H1 (cell line): ENCODE measurements at regions not wholly inside any gene's neighbourhood (a gene's known extent, or its start where the extent isn't known, plus 50 kb on each side); places are given as distances from the start of the nearest gene placed in this dataset.

Source experiments
- CTCF ChIA-PET: fragments of 300-600 bp; sonication (Branson Sonifier 250); formaldehyde crosslinking; loops from one replicate; lab custom pipeline; 2021; ENCODE audit not compliant: partially characterized antibody; lab: Charles Lee
- POLR2A ChIA-PET: fragments of 300-600 bp; sonication (Branson Sonifier 250); formaldehyde crosslinking; loops from one replicate; lab custom pipeline; 2021; ENCODE audit warnings: inconsistent platforms; ENCODE audit not compliant: partially characterized antibody; lab: Charles Lee
- DNase-seq, 2 experiments: peaks; one replicate each; pipeline versions ENCODE4 v3.0.0 to v3.0.0-alpha.2; 2010 to 2022; ENCODE audit warnings: low spot score in 2 of 2, low read depth in 1 of 2, mixed read lengths in 1 of 2
- FAIRE-seq: peaks from 2 replicates; lab custom pipeline; 2011; peaks lifted over from hg19 to GRCh38; lab: Jason Lieb, UNC
- H2AFZ ChIP-seq: 2 replicates; pipeline ENCODE4 v1.8.1; 2012; ENCODE audit warnings: low read length, inconsistent platforms
- H2AK5ac ChIP-seq: 2 replicates; pipeline ENCODE4 v1.6.1; 2013; ENCODE audit warnings: low read depth, low read length
- H2BK120ac ChIP-seq: replicated peaks from 2 replicates; pipeline ENCODE3; 2013; ENCODE audit warnings: low read depth, low read length, inconsistent platforms
- H2BK12ac ChIP-seq: 2 replicates; pipeline ENCODE4 v1.6.1; 2013; ENCODE audit warnings: low read depth, low read length
- H2BK15ac ChIP-seq: 2 replicates; pipeline ENCODE4 v1.6.1; 2013; ENCODE audit warnings: low read length
- H2BK20ac ChIP-seq: 2 replicates; pipeline ENCODE4 v1.6.1; 2013; ENCODE audit warnings: low read length
- H2BK5ac ChIP-seq: 2 replicates; pipeline ENCODE4 v1.6.1; 2013; ENCODE audit warnings: low read depth, low read length
- H3K14ac ChIP-seq: 2 replicates; pipeline ENCODE4 v1.6.1; 2013; ENCODE audit warnings: inconsistent platforms; ENCODE audit not compliant: insufficient read length
- H3K18ac ChIP-seq: 2 replicates; pipeline ENCODE4 v1.6.1; 2013; ENCODE audit warnings: low read length; ENCODE audit errors: extremely low read depth
- H3K23ac ChIP-seq: 2 replicates; pipeline ENCODE4 v1.6.1; 2013; ENCODE audit warnings: inconsistent platforms; ENCODE audit not compliant: insufficient read length
- H3K23me2 ChIP-seq: 2 replicates; pipeline ENCODE4 v1.6.1; 2013; ENCODE audit warnings: low read depth, low read length
- H3K27ac ChIP-seq: 2 replicates; pipeline ENCODE4 v1.6.1; 2011; ENCODE audit warnings: low read depth, low read length, inconsistent platforms
- H3K27me3 ChIP-seq, 4 experiments: replicated peaks in 1 of 4; 1 replicate in 1 of 4; 2 replicates in 3 of 4; pipeline versions ENCODE4 v1.6.1 to v1.8.1; 2011 to 2013; ENCODE audit warnings: low read length in 3 of 4, mild to moderate bottlenecking in 3 of 4, inconsistent platforms in 2 of 4, mixed read lengths in 2 of 4, moderate library complexity in 1 of 4; ENCODE audit not compliant: control insufficient read depth in 3 of 4, insufficient read depth in 3 of 4; ENCODE audit errors: extremely low read depth in 1 of 4
- H3K36me3 ChIP-seq, 4 experiments: 2 replicates each; pipeline versions ENCODE4 v1.6.1 to v1.8.1; 2011 to 2013; ENCODE audit warnings: mild to moderate bottlenecking in 4 of 4, low read length in 3 of 4, moderate library complexity in 2 of 4, control low read depth in 1 of 4, inconsistent platforms in 1 of 4; ENCODE audit not compliant: insufficient read depth in 4 of 4, control insufficient read depth in 2 of 4
- H3K4ac ChIP-seq: replicated peaks from 2 replicates; pipeline ENCODE3; 2013; ENCODE audit warnings: low read length, low read depth, mixed read lengths, inconsistent platforms; ENCODE audit not compliant: insufficient read length
- H3K4me1 ChIP-seq, 4 experiments: replicated peaks in 1 of 4; 1 replicate in 1 of 4; 2 replicates in 3 of 4; pipeline versions ENCODE4 v1.6.1 to v1.8.1; 2011 to 2013; ENCODE audit warnings: low read length in 3 of 4, inconsistent platforms in 2 of 4, mixed read lengths in 1 of 4; ENCODE audit not compliant: insufficient read depth in 4 of 4, control insufficient read depth in 3 of 4
- H3K4me2 ChIP-seq, 2 experiments: 2 replicates each; pipeline versions ENCODE4 v1.6.1 to v1.8.1; 2011 to 2013; ENCODE audit warnings: low read depth in 2 of 2, low read length in 2 of 2, control low read depth in 1 of 2, inconsistent platforms in 1 of 2, mild to moderate bottlenecking in 1 of 2; ENCODE audit not compliant: insufficient read depth in 1 of 2
- H3K4me3 ChIP-seq, 4 experiments: fragments of 200-600, 300-600 bp in 1 of 4; sonication (generic), shearing (Covaris generic), sonication (Bioruptor Twin) in 1 of 4; 2 replicates each; pipeline versions ENCODE4 v1.5.1 to v1.8.1; 2011 to 2016; ENCODE audit warnings: low read length in 4 of 4, low read depth in 3 of 4, control low read depth in 2 of 4, inconsistent platforms in 2 of 4, mild to moderate bottlenecking in 2 of 4, mixed read lengths in 1 of 4, moderate library complexity in 1 of 4; ENCODE audit not compliant: insufficient read depth in 2 of 4; ENCODE audit errors: extremely low read depth in 1 of 4
- H3K56ac ChIP-seq: replicated peaks from 2 replicates; pipeline ENCODE3; 2013; ENCODE audit warnings: low read depth, mild to moderate bottlenecking, mixed read lengths, low read length, inconsistent platforms; ENCODE audit not compliant: insufficient read length
- H3K79me1 ChIP-seq: 2 replicates; pipeline ENCODE4 v1.6.1; 2013; ENCODE audit warnings: low read depth, low read length, control low read depth
- H3K79me2 ChIP-seq, 2 experiments: 2 replicates each; pipeline versions ENCODE4 v1.6.1 to v1.8.1; 2012 to 2013; ENCODE audit warnings: low read length in 2 of 2, mild to moderate bottlenecking in 2 of 2, inconsistent platforms in 1 of 2; ENCODE audit not compliant: insufficient read depth in 2 of 2, control insufficient read depth in 1 of 2
- H3K9ac ChIP-seq, 4 experiments: replicated peaks in 1 of 4; 1 replicate in 1 of 4; 2 replicates in 3 of 4; pipeline versions ENCODE4 v1.6.1 to v1.8.1; 2011 to 2013; ENCODE audit warnings: low read depth in 3 of 4, low read length in 3 of 4, control low read depth in 2 of 4, mild to moderate bottlenecking in 2 of 4, moderate library complexity in 2 of 4, inconsistent platforms in 1 of 4; ENCODE audit errors: extremely low read depth in 1 of 4
- H3K9me3 ChIP-seq, 2 experiments: 2 replicates each; pipeline versions ENCODE4 v1.6.1 to v1.8.1; 2012 to 2013; ENCODE audit warnings: mild to moderate bottlenecking in 2 of 2, moderate library complexity in 2 of 2, control low read depth in 1 of 2, inconsistent platforms in 1 of 2, low read depth in 1 of 2, low read length in 1 of 2, mixed read lengths in 1 of 2; ENCODE audit not compliant: insufficient read depth in 2 of 2
- H4K20me1 ChIP-seq, 2 experiments: replicated peaks in 1 of 2; 2 replicates each; pipeline versions ENCODE3 to v1.8.1; 2011 to 2013; ENCODE audit warnings: inconsistent platforms in 2 of 2, low read length in 2 of 2, mild to moderate bottlenecking in 1 of 2; ENCODE audit not compliant: insufficient read depth in 2 of 2, control insufficient read depth in 1 of 2
- H4K5ac ChIP-seq: 2 replicates; pipeline ENCODE4 v1.6.1; 2013; ENCODE audit warnings: low read length, low read depth, mixed read lengths, inconsistent platforms; ENCODE audit not compliant: insufficient read length
- H4K8ac ChIP-seq: 2 replicates; pipeline ENCODE4 v1.8.0; 2013; ENCODE audit warnings: mild to moderate bottlenecking, moderate library complexity, low read length, inconsistent platforms; ENCODE audit not compliant: insufficient read depth; ENCODE audit errors: extremely low read depth
- H4K91ac ChIP-seq: replicated peaks from 2 replicates; pipeline ENCODE3; 2013; ENCODE audit warnings: low read length, mixed read lengths, inconsistent platforms; ENCODE audit not compliant: insufficient read length
- BRCA1 ChIP-seq: IDR thresholded peaks from 2 replicates; pipeline ENCODE4 v1.6.1; 2012; ENCODE audit warnings: low read depth, low read length, improper control_type of control experiment
- CEBPB ChIP-seq: IDR thresholded peaks from 2 replicates; pipeline ENCODE4 v1.6.1; 2012; ENCODE audit warnings: low read depth, low read length
- HDAC6 ChIP-seq: IDR thresholded peaks from one replicate; pipeline ENCODE4 v1.7.1; 2012; ENCODE audit warnings: low read depth, mild to moderate bottlenecking, inconsistent platforms, low read length, moderate library complexity
- NANOG ChIP-seq: IDR thresholded peaks from 2 replicates; pipeline ENCODE4 v1.6.1; 2011; ENCODE audit warnings: low read length, low read depth, mild to moderate bottlenecking, inconsistent platforms; ENCODE audit not compliant: insufficient read depth, poor library complexity, severe bottlenecking
- RBBP5 ChIP-seq: IDR thresholded peaks from 2 replicates; pipeline ENCODE4 v1.7.1; 2012; ENCODE audit warnings: low read depth, mild to moderate bottlenecking, inconsistent platforms, low read length, moderate library complexity, borderline replicate concordance
- SAP30 ChIP-seq: fragments of 300-600 bp; sonication (generic); IDR thresholded peaks from 2 replicates; pipeline ENCODE4 v1.7.1; 2012; ENCODE audit warnings: low read length, moderate library complexity, mild to moderate bottlenecking, inconsistent platforms; ENCODE audit not compliant: insufficient read depth, insufficient replicate concordance
- SIX5 ChIP-seq: IDR thresholded peaks from 2 replicates; pipeline ENCODE4 v1.6.1; 2011; ENCODE audit warnings: mild to moderate bottlenecking, low read depth, low read length
- SP4 ChIP-seq: IDR thresholded peaks from 2 replicates; pipeline ENCODE4 v1.6.1; 2012; ENCODE audit warnings: low read length, inconsistent platforms
- TAF1 ChIP-seq: IDR thresholded peaks from 2 replicates; pipeline ENCODE4 v1.6.1; 2011; ENCODE audit warnings: mild to moderate bottlenecking, low read depth, low read length
- TAF7 ChIP-seq: optimal IDR thresholded peaks from 2 replicates; pipeline ENCODE3; 2011; ENCODE audit warnings: low read depth, mild to moderate bottlenecking, inconsistent platforms, low read length, moderate library complexity, borderline replicate concordance
- WGBS, 2 experiments: shearing (Covaris generic) in 1 of 2; methylation state at CpG; one replicate each; pipeline versions ENCODE4 v1.1.6 to v1.1.7; 2013 to 2015; ENCODE audit warnings: low lambda C conversion rate in 2 of 2, mixed read lengths in 2 of 2, inconsistent platforms in 1 of 2, low coverage in 1 of 2, missing lambda C conversion rate in 1 of 2; ENCODE audit not compliant: insufficient replicate concordance in 2 of 2, insufficient coverage in 1 of 2, insufficient read length in 1 of 2; ENCODE audit errors: extremely low coverage in 1 of 2, missing lambda C conversion rate in 1 of 2; 5-methylcytosine and 5-hydroxymethylcytosine counted together
- TF ChIP-seq, protein P1 (sequence below), 3 experiments: IDR thresholded peaks; 1 replicate in 2 of 3; 2 replicates in 1 of 3; pipeline versions ENCODE4 v1.5.1 to v1.6.1; 2011; ENCODE audit warnings: low read length in 3 of 3, mild to moderate bottlenecking in 3 of 3, inconsistent platforms in 2 of 3, low read depth in 1 of 3, moderate library complexity in 1 of 3; ENCODE audit not compliant: insufficient read depth in 1 of 3; ENCODE audit errors: control extremely low read depth in 1 of 3

DNA sequence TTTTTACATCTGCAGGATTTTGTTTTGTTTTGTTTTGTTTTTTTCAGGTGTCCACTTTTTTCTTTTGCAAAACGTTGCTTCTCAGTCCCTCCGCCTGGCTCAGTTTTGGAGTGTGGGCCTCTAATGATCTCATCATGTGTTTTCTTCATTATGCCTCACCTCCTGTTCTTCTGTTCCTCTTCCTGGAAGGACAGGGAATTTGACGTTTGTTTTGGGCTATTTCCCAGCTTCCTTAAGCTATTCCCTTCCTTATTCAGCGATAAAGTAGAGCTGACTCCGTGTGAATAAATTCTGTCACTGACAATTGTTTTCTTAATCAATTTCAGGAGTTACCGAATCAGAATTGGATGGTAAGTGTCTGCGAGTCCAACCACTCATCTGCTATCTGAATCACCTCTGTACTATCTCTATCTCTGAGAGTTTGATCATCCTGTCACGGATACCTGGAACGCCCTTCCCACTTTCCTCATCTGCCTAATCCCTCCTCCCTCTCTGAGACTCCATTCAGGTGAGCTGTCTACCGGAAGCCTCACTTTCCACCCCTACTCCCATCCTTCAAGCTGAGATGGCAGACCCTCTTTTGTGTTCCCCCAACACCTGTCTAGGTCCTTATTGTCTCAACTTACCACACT, 218.4 kb downstream of the GATA3 start:
- WGBS, 2 experiments = 79% methylated on average over 10 of the region's 10 CpGs; no CpG with 5 or more reads in 1 of the 2 experiments
- no peak overlapping the region for H2AK5ac ChIP-seq
- TF ChIP-seq TAF7 (no peak), SIX5 (no peak), SAP30 (no peak), SP4 (no peak), TAF1 (no peak), NANOG (no peak), HDAC6 (no peak), CEBPB (no peak), BRCA1 (no peak), RBBP5 (no peak)
- TF ChIP-seq, protein P1, sequence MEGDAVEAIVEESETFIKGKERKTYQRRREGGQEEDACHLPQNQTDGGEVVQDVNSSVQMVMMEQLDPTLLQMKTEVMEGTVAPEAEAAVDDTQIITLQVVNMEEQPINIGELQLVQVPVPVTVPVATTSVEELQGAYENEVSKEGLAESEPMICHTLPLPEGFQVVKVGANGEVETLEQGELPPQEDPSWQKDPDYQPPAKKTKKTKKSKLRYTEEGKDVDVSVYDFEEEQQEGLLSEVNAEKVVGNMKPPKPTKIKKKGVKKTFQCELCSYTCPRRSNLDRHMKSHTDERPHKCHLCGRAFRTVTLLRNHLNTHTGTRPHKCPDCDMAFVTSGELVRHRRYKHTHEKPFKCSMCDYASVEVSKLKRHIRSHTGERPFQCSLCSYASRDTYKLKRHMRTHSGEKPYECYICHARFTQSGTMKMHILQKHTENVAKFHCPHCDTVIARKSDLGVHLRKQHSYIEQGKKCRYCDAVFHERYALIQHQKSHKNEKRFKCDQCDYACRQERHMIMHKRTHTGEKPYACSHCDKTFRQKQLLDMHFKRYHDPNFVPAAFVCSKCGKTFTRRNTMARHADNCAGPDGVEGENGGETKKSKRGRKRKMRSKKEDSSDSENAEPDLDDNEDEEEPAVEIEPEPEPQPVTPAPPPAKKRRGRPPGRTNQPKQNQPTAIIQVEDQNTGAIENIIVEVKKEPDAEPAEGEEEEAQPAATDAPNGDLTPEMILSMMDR (IDR thresholded peaks at IDR 0.05; ENCODE audit: control extremely low read depth in 1 of 3, insufficient read depth in 1 of 3, low read depth in 1 of 3, low read length in 3 of 3) = no peak

More for the DNA sequence above, 218.4 kb downstream of the GATA3 start:
- H3K27me3 ChIP-seq = no peaks in the 10 kb centered on the region; a peak in 2 of 7 replicates
- no peaks in the 10 kb centered on the region for H3K79me2 ChIP-seq
- no peak overlapping the region for H3K14ac ChIP-seq
- no peak overlapping the region for H3K18ac ChIP-seq
- no peak overlapping the region for H2BK120ac ChIP-seq
- ChIA-PET CTCF (interaction anchor here (0.6 kb wide), 1 partner anchor 114 kb away, joined by 5 read pairs; no protein-coding TSS in a partner anchor), POLR2A (no interaction called here)
- H3K4me3 ChIP-seq = no peak overlapping the region
- no peaks in the 10 kb centered on the region for H3K9me3 ChIP-seq
- no peak overlapping the region for H4K8ac ChIP-seq
- DNase-seq = no peak
- H2AFZ ChIP-seq = no peak overlapping the region
- H4K91ac ChIP-seq = no peak overlapping the region
- no peak overlapping the region for H3K23ac ChIP-seq
- no peaks in the 10 kb centered on the region for H3K23me2 ChIP-seq
- H3K36me3 ChIP-seq = no peaks in the 10 kb centered on the region
- no peaks in the 10 kb centered on the region for H3K79me1 ChIP-seq
- no peak overlapping the region for H2BK5ac ChIP-seq
- H3K4ac ChIP-seq = no peak overlapping the region
- no peak overlapping the region for H3K9ac ChIP-seq
- H4K5ac ChIP-seq = no peak overlapping the region
- no peak overlapping the region for H3K27ac ChIP-seq
- no peak overlapping the region for H3K56ac ChIP-seq
- H2BK20ac ChIP-seq = no peak overlapping the region
- H2BK12ac ChIP-seq = no peak overlapping the region
- H3K4me1 ChIP-seq = no peaks in the 10 kb centered on the region
- peaks cover 0 to 2% of the 10 kb centered on the region in 2 experiments for H4K20me1 ChIP-seq
- FAIRE-seq = no peak
- no peak overlapping the region for H3K4me2 ChIP-seq
- H2BK15ac ChIP-seq = no peak overlapping the region
